Activated CD4-positive, alpha-beta T cell treated with anti-CD3 and anti-CD28 coated beads, Interleukin-2, Interleukin-6, amounts not matched to agents 100 ng/mL and 50 ng/mL, durations not matched to agents 16 hours and 8 hours (primary cell): ENCODE measurements at regions not wholly inside any gene's neighbourhood (a gene's known extent, or its start where the extent isn't known, plus 50 kb on each side); places are given as distances from the start of the nearest gene placed in this dataset.
A peak's percentile ranks its signal among the peaks of the same experiment; 100 is the strongest.

Experiments
- DNase-seq: peaks from one replicate; pipeline ENCODE4 v3.0.0-alpha.2; 2020

DNA sequence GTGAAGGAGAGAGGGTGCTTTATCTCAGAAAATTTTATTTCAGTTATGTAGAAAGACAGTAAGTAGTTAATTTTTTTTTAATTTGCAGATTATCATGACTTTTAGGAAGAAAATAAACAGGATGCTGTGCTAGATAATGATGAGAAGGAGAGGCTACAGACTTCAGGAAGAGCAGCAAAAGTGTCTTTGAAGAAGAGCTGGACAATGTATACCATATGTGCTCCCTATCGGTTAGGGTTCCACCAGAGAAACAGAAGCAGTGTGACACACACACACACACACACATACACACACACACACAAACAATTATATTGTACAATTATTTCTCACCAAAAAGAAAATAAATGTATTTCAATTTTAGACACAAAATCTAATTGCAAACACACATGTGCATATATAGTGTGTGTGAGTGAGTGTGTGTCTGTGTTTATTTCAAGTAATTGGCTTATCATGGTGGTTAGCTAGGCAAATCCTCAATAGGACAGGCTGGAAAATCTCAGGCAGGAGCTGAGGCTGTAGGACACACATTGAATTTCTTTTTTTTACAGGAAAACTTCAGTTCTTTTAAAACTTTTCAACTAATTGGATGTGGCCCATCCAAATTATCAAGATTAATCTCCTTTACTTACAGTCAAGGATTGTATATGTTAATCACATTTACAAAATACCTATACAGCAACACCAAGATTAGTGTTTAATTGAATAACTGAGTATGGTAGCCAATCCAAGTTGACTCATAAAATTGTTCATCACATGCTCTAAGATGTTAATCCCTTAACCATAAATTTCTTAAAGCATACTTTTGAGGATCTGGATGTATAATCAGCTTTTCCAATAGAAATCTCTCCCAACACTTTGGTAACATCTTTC lies 235.8 kb upstream of the DCN start:
- no peak for DNase-seq

- no peak for DNase-seq
These were observed 235.0 kb upstream of the DCN start for GRCh38 chr12:91417650-91418049.

GRCh38 chr12:91414636-91415035 lies 232.0 kb upstream of the DCN start:
- DNase-seq, result no peak

DNA sequence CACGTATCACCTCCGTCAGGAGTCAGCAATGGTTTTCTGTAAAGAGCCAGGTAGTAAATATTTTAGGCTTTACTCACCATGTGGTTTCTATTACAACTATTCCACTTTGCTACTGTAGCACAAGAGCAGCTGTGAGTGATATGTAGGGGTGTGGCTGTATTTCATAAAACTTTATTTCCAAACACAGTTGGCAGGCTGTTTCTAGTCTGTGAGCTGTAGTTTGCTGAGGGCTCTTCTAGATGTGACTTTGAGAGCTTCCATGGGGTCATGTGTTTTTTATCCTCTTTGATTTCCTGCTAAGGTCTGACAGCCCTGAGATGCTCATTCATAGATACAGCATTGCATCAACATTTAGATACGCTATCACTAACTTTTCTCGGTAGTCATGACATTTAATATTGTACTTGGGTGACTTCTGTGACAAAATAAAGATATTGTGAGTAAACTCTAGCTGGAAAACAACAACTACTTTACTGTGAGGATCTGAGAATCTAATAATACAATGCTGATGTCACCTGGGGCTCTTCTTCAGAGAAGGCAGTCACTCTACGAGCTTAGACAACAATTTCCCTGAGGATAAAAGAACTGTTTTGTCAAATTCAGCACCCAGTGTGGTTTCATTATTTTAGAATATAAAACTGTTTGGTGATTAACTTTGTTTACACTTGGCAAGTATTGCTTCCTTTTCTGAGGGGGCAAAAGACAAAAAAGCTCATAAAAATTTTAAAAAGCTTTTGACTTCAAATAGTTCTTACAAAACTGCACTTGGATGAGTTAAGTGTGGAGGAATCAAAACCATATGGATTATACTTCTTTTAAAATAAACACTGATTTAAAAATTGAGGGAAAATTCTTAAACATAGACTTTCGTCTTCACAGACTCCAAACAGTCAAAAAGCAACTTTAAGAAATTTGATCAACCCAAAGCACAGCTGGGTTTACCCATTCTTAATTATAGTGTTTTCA lies 231.2 kb upstream of the DCN start:
- no peak for DNase-seq

- no peak for DNase-seq
These were observed 224.3 kb upstream of the DCN start for GRCh38 chr12:91406920-91407341.

DNA sequence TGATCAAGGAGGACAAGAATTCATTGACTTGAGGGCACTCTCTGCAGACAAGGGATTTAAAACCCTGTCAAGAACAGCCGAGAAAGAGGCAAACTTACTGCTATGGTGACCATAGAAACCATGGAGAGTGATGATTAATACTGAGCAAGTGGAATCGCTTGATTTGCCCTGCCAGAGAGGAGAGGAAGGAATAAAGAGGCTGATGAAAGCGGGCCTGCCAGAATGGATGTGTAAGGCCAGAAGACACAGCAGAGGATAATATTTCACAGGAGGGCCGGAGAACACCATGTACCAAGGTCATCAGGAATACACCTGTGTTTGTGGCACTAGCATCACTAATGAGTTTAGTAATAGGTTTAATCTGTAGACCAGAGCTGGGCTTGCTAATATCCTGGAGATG lies 221.8 kb upstream of the DCN start:
- no peak for DNase-seq

GRCh38 chr12:91401190-91401589 lies 218.6 kb upstream of the DCN start:
- DNase-seq, result no peak

DNA sequence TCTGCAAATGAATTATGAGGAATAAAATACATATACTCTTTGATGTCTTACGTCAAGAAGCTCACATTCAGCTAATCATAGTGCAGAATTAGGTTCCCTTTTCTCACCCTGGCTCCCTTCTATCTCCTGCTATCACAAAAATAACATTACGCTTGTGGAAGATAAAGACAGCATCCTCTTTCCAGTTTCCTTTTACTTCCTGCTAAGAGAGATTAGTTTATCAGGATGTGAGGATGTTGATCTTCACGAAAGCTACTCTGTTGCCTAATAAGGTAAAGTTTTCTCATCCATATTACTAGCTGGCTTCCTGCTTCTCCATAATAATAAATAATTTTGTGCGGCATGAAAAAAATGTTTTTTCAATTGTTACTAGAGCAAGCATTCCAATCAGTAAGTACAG lies 217.7 kb upstream of the DCN start:
- no peak for DNase-seq

GRCh38 chr12:91397866-91398532 lies 215.4 kb upstream of the DCN start:
- peak; percentile 0 for DNase-seq

DNA sequence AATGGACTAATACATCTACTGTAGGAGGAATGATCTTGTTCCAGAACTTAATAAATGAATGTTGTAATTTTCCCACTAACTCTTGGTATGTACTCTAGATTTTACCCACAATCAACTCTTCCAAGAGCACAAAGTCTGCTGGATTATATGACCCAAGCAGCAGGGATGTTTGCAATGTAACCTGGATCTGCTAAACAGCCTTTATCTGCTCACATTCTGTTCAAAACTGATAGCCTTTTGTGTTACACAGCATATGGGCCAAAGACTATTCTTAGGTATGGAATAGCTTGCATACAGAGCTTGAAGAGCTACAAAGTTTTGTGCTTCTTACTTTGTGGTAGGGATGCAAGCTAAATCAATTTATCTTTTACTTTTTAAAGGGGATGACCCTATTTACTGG lies 213.7 kb upstream of the DCN start:
- DNase-seq, result no peak

- DNase-seq, result no peak
These were observed 213.1 kb upstream of the DCN start for GRCh38 chr12:91395628-91396135.

GRCh38 chr12:91394903-91395302 lies 212.3 kb upstream of the DCN start:
- DNase-seq, result no peak

DNA sequence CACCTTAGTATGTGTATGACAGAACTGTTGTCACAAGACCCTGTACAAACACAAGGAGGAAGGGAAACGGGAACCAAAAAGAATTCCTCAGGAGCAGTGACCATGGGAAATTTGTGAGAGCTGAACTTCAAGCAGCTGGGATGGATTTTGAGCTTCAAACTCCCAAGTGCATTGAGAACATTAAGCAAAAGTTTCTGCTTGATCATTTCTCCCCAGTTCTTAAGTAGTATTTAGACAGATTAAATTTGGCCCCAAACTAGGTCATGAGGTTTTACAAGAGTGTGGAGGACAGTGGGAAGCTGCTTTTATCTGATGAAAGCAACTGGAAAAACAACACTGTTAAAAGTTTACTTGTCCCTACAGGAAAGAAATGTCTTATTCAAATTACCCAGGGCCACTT lies 206.0 kb upstream of the DCN start:
- no peak for DNase-seq

- DNase-seq, result no peak
These were observed 205.0 kb upstream of the DCN start for GRCh38 chr12:91387461-91388134.

GRCh38 chr12:91384806-91385205 lies 202.2 kb upstream of the DCN start:
- no peak for DNase-seq

GRCh38 chr12:91384366-91384765 lies 201.7 kb upstream of the DCN start:
- no peak for DNase-seq

- DNase-seq, result no peak
These were observed 200.5 kb upstream of the DCN start for GRCh38 chr12:91383099-91383498.

DNA sequence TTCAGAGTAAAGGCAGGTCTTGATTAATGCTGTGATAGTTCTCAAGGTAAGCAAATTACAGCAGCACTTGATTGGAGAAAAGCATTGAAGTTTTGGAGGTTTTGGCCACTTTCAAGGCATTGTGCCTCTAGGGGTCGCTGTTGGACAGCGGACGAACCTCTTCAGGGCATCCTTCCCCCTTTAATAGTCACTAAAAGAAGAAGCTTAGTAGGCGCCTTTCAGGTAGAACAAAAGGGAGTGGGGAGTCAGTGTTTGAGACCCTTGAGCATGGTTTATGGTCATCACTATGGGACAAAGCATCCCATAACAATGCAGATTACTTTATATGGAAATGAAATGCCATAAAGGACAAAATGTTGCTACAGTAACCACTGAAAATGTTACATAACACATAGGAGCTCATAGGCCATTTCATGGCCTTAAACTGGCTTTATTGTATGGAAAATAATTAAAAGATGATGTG lies 199.5 kb upstream of the DCN start:
- peak; percentile 85 for DNase-seq

DNA sequence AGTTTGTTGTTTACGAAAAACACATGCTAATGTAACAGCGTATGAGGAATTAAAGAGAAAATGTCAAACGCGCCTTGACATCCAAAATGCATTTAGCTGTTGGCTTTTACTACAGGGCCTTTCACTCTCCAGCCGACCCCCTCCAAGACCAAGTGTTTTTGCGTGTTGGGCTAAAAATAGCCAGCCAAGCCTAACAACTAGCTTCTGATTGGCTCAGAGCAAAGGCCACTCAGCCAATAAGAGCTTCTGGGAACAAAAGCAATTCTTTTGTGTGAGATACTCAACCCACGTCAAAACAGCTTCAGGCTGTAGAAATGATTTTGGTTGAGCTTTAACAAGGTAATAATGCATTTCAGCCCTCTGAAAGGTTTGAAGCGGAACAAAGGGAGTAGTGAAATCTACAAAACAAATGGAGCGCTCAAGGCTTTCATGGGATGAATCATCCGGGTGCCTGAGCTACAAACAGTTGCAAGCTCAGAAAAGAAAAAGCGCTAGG lies 198.7 kb upstream of the DCN start:
- DNase-seq, result peak; percentile 19

- DNase-seq, result no peak
These were observed 198.0 kb upstream of the DCN start for GRCh38 chr12:91380631-91381030.

GRCh38 chr12:91379051-91379775 lies 196.6 kb upstream of the DCN start:
- DNase-seq, result no peak
